NCI-H146 (cell line): ENCODE measurements at regions not wholly inside any gene's neighbourhood (a gene's known extent, or its start where the extent isn't known, plus 50 kb on each side); places are given as distances from the start of the nearest gene placed in this dataset.
"Not testable (repeated sequence)": the region's sequence is repeated elsewhere in the genome, so short reads cannot be mapped to it uniquely, and the experiment has no call there.

Source experiments
- DNase-seq: peaks from one replicate; lab custom pipeline; 2025; lab: John Stamatoyannopoulos, UW

- no peak for DNase-seq
These were observed 65.3 kb upstream of the PTGDR start for GRCh38 chr14:52202151-52202550.

- no peak for DNase-seq
These were observed 77.1 kb upstream of the PTGDR start for GRCh38 chr14:52190337-52190931.

DNA sequence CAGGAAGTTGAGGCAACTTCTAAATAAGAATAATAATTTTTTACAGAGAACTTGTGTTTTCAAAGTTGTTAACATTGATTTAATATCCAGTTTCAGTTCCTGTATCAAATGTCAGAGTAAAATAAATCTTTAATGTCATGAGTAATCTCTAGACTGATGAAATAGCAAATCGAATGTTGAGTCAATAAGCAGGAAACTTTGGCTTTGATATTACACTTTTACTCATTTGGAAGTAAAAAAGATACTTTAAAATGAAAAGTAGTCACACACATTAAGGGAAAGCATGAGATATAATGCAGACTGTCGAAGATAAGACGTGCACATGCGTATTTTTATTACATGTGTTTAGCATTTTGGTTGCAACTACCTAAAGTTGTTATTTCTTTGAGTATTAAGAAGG, 78.2 kb upstream of the PTGDR start:
- DNase-seq = no peak

DNA sequence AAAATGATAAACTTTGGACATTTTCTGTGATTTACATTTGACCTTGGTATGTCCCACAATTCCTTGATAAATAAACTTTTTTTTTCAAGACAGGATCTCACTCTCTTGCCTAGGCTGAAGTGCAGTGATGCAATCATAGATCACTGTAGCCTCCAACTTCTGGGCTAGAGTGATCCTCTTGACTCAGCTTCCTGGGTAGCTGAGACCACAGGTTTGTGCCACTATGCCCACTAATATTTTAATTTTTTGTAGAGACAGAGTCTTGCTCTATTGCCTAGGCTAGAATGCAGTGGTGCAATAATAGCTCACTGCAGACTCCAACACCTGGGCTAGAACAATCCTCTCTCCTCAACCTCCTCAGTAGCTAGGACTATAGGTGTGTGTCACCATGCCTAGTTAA, 79.1 kb upstream of the PTGDR start:
- DNase-seq = no peak

DNA sequence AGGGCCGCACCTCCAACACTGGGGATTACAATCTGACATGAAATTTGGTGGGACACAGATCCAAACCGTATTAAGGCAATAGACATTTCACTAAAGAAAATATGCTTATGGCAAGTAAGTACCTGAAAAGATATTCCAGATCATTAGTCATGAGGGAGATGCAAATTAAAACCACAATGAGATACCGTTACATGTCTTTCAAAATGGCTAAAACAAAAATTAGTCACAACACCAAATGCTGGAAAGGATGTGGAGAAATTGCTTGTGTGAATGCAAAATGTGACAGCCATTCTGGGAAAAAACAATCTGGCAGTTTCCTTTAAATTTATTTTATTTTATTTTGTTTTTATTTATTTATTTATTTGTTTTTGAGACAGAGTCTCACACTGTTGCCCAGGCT, 82.3 kb upstream of the PTGDR start:
- DNase-seq = no peak

DNA sequence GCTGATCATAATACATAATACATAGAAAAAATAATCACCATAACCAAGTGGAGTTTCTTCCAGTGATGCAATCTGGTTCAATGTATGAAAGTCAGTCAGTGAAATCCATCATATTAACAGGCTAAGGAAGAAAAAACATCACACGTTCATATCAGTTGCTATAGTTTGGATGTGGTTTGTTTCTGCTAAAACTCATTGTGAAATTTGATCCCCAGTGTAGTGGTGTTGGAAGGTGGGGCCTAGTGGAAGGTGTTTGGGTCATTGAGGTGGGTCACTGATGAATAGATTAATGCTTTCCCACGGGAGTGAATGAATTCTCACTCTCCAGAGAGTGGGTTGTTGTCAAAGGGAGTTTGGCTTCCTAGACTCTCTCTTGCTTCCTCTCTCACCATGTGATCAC, 84.6 kb upstream of the PTGDR start:
- no peak for DNase-seq

DNA sequence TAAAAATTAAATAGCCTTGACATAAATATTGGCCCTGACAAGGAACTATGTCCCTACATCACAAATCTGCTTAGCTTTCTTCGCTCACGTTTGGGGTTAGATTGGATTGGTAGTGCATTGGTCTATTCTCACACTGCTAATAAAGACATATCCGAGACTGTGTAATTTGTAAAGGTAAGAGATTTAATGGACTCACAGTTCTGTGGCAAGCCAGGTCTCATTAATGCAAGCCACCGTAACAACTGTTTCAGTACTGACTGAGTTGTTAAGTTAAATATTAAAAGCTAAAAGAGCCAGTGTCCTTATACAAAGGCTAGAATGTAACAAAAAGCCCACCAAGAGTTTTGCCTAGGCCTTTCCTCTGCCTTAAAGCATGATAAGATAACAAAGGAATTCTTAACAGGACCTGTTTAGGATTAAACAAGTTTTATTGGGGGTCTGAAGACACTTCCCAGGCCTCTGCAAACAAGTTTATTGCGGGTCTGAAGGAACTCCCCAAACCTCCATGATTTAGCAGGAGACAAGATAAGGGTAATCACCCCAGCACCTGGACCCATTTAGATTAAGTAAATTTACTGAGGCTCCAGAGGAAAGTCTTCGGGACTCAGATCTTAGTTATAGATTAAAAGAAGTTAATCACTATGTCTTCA, 88.2 kb upstream of the PTGDR start:
- no peak for DNase-seq

GRCh38 chr14:52175982-52176502, 91.5 kb upstream of the PTGDR start:
- no peak for DNase-seq

GRCh38 chr14:52171932-52172331, 95.6 kb upstream of the PTGDR start:
- not testable (repeated sequence) for DNase-seq

- DNase-seq = no peak
These were observed 98.0 kb upstream of the NID2 start for GRCh38 chr14:52166822-52167221.

DNA sequence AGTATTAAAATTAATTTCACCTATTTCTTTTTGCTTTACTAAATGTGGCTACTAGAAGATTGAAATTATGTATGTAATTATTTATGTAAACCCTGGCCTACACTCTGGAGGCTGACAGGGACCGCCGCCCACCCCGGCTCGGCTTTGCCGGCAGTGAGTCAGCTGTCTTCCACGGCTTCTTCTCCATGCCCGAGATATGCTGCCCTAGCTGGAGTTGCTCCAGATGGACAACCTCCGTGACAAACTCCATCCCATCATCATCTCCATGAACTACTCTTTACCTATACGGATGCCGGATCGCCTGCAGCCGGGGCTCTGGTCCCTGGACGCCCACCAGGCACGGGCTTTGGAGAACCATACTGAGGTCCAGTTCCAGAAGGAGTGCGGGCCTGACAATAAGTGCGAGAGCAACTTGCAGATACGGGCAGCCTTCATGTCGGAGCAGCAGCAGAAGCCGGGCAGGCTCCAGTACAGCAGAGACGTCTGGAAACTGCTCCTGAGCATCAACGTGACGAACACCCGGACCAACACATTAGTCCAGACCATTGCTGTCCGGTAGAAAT, 86.9 kb upstream of the NID2 start:
- DNase-seq = no peak

DNA sequence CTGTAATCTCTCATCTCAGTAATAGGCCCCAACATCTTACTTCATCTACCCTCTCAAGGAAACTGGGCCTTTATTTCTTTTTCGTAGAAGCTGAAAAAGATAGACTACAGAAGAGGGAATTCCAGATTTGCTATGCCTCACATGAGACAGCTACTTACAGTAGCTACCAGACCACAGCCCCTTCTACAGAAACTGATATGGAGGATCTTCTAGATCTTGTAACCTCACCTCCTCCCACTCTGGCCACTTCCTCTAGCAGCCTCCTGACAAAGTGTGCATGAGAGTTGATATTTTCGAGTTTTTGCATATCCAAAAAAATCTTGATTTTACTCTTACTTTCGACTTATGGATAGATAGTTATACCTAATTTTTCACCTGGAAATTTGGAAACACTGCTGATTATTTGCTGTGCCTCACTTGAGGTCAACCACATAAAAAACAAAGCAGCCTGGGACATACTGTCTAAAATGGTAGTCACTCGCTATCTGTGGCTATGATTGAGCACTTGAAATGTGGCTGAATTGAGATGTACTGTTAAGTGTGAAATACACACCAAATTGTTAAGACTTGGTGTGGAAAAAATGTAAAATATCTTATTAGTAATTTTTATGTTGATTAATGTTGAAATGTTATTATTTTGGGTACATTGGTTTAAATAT, 86.3 kb upstream of the NID2 start:
- no peak for DNase-seq

DNA sequence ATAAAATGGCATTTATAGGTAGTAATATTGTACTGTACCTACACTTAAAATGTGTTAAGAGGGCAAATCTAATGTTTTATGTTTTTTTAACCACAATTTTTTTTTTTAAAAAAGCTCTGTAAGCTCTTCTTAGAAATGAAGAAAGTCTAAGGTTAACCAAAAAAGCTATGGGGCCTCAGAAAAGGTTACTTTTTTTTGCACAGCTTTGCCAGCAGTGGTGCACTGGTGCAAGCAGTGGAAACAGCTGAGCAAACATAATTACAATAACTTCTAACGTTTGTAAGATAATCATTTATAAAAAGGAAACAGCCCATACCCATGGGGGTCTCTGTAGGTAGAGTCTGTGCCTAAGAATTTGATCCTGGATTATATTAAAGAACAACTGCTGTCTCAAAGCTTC, 85.1 kb upstream of the NID2 start:
- DNase-seq = peak; percentile 31

- DNase-seq = peak; percentile 13
These were observed 81.3 kb upstream of the NID2 start for GRCh38 chr14:52150162-52150561.

- no peak for DNase-seq
These were observed 79.5 kb upstream of the NID2 start for GRCh38 chr14:52148371-52148770.

DNA sequence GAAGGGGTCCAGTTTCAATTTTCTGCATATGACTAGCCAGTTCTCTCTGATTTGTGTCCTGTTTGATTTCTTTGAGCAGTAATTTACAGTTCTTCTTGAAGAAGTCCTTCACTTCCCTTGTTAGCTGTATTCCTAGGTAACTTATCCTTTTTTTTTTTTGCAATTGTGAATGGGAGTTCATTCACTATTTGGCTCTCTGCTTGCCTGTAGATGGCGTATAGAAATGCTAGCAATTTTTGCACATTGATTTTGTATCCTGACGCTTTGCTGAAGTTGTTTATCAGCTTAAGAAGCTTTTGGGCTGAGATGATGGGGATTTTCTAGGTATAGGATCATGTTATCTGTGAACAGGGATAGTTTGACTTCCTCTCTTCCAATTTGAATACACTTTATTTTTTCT, 77.6 kb upstream of the NID2 start:
- no peak for DNase-seq

DNA sequence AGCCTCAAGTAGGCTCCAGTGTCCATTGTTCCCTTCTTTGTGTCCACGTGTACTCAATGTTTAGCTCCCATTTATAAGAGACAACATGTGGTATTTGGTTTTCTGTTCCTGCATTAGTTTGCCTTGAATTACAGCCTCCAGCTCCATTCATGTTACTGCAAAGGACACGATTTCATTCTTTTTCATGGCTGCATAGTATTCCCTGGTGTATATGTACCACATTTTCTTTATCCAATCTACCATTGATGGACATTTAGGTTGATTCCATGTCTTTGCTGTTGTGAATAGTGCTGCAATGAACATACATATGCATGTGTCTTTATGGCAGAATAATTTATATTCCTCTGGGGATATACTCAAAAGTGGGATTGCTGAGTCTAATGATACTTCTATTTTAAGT, 75.2 kb upstream of the NID2 start:
- DNase-seq = not testable (repeated sequence)

- DNase-seq = no peak
These were observed 73.6 kb upstream of the NID2 start for GRCh38 chr14:52142504-52142903.

- peak; percentile 73 for DNase-seq
These were observed 62.9 kb upstream of the NID2 start for GRCh38 chr14:52131640-52132320.

GRCh38 chr14:52129721-52130120, 60.9 kb upstream of the NID2 start:
- DNase-seq = no peak

DNA sequence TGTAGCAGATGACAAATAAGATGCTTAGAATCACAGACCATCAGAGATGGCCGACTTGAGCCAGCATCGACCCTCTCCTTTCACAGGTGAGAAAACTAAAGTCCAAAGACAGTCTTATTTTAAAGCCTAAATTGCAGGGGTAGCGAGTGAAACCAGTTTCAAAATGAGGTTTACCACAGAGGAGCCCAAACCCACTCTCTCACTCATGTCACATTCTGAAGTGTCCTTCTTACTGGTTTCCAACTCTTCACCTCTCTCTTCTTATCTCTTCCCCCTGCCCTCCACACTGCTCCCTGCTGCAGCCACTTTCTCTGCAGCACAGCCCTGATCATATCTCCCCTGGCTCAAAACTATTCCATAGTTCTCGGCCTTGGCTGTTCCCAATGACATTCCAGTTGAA, 57.0 kb upstream of the NID2 start:
- DNase-seq = no peak
